Liver (tissue), 8 donors: ENCODE measurements at regions not wholly inside any gene's neighbourhood (a gene's known extent, or its start where the extent isn't known, plus 50 kb on each side); places are given as distances from the start of the nearest gene placed in this dataset.

ENCODE experiments used
- DNase-seq: peaks from one replicate; pipeline ENCODE4 v3.0.0-alpha.2; 2017; ENCODE audit warnings: low spot score
- H3K27ac ChIP-seq, 2 donors: one replicate each; pipeline ENCODE4 v1.7.0; 2013; ENCODE audit warnings: inconsistent platforms in 2 of 2, low read length in 2 of 2, control low read depth in 1 of 2, low read depth in 1 of 2, mild to moderate bottlenecking in 1 of 2
- H3K27me3 ChIP-seq, 4 donors: one replicate each; pipeline versions ENCODE4 v1.6.1 to v1.7.0; 2013; ENCODE audit warnings: low read length in 3 of 4, inconsistent platforms in 1 of 4, mild to moderate bottlenecking in 1 of 4, moderate library complexity in 1 of 4; ENCODE audit not compliant: control insufficient read depth in 4 of 4, insufficient read depth in 4 of 4
- H3K36me3 ChIP-seq, 4 donors: one replicate each; pipeline versions ENCODE4 v1.6.1 to v1.7.0; 2013; ENCODE audit warnings: low read length in 3 of 4, mild to moderate bottlenecking in 3 of 4, low read depth in 1 of 4, moderate library complexity in 1 of 4; ENCODE audit not compliant: control insufficient read depth in 4 of 4, insufficient read depth in 3 of 4
- H3K4me1 ChIP-seq, 4 donors: one replicate each; pipeline versions ENCODE4 v1.6.1 to v1.7.0; 2013; ENCODE audit warnings: low read length in 3 of 4, mild to moderate bottlenecking in 3 of 4, moderate library complexity in 1 of 4; ENCODE audit not compliant: control insufficient read depth in 4 of 4, insufficient read depth in 4 of 4
- H3K4me3 ChIP-seq, 3 donors: one replicate each; pipeline versions ENCODE4 v1.6.1 to v1.7.0; 2013; ENCODE audit warnings: low read length in 3 of 3, control low read depth in 1 of 3, low read depth in 1 of 3, mild to moderate bottlenecking in 1 of 3
- H3K9ac ChIP-seq, 2 donors: one replicate each; pipeline ENCODE4 v1.7.0; 2013; ENCODE audit warnings: low read length in 2 of 2, mild to moderate bottlenecking in 2 of 2, moderate library complexity in 2 of 2, control low read depth in 1 of 2, low read depth in 1 of 2
- H3K9me3 ChIP-seq, 4 donors: one replicate each; pipeline versions ENCODE4 v1.6.1 to v1.7.0; 2013; ENCODE audit warnings: low read length in 3 of 4; ENCODE audit not compliant: control insufficient read depth in 4 of 4
- EGR1 ChIP-seq, 2 donors: IDR thresholded peaks; 2 replicates each; pipeline ENCODE4 v1.6.1; 2016 to 2018; ENCODE audit warnings: antibody characterized with exemption in 2 of 2, low read depth in 2 of 2
- HNF4A ChIP-seq, 2 donors: conservative IDR thresholded peaks; 2 replicates each; pipeline ENCODE4 v1.6.1; 2016; ENCODE audit warnings: antibody characterized with exemption in 2 of 2, mild to moderate bottlenecking in 2 of 2
- HNF4G ChIP-seq: IDR thresholded peaks from 2 replicates; pipeline ENCODE4 v1.6.1; 2016; ENCODE audit warnings: antibody characterized with exemption
- JUND ChIP-seq, 2 donors: IDR thresholded peaks; 2 replicates each; pipeline ENCODE4 v1.6.1; 2016; ENCODE audit warnings: antibody characterized with exemption in 2 of 2
- MAX ChIP-seq: IDR thresholded peaks from 2 replicates; pipeline ENCODE4 v1.6.1; 2016; ENCODE audit warnings: antibody characterized with exemption
- RAD21 ChIP-seq, 2 donors: IDR thresholded peaks; 2 replicates each; pipeline ENCODE4 v1.6.1; 2016; ENCODE audit warnings: antibody characterized with exemption in 2 of 2, mild to moderate bottlenecking in 2 of 2
- RXRA ChIP-seq, 2 donors: IDR thresholded peaks; 2 replicates each; pipeline ENCODE4 v1.6.1; 2017 to 2018; ENCODE audit warnings: antibody characterized with exemption in 2 of 2, mild to moderate bottlenecking in 1 of 2
- SP1 ChIP-seq: IDR thresholded peaks from 2 replicates; pipeline ENCODE4 v1.6.1; 2018; ENCODE audit warnings: antibody characterized with exemption, mild to moderate bottlenecking
- TAF1 ChIP-seq: conservative IDR thresholded peaks from 2 replicates; pipeline ENCODE4 v1.6.1; 2016; ENCODE audit warnings: antibody characterized with exemption, mild to moderate bottlenecking
- YY1 ChIP-seq: IDR thresholded peaks from 2 replicates; pipeline ENCODE4 v1.6.1; 2016; ENCODE audit warnings: antibody characterized with exemption, mild to moderate bottlenecking
- WGBS: extraction: QIAGEN DNeasy Blood & Tissue Kit; methylation state at CpG from one replicate; pipeline ENCODE4 v1.1.7; 2013; 5-methylcytosine and 5-hydroxymethylcytosine counted together
- TF ChIP-seq, protein P1 (sequence below): fragments of 150-350 bp; IDR thresholded peaks from 2 replicates; pipeline ENCODE4 v1.5.1; 2017; ENCODE audit warnings: improper control_type of control experiment, low read depth, low read length; ENCODE audit not compliant: missing input control
- TF ChIP-seq, protein P2 (sequence below): IDR thresholded peaks from 2 replicates; pipeline ENCODE4 v1.6.1; 2016; ENCODE audit warnings: antibody characterized with exemption
- TF ChIP-seq, protein P3 (sequence below): IDR thresholded peaks from 2 replicates; pipeline ENCODE4 v1.6.1; 2016; ENCODE audit warnings: antibody characterized with exemption, mild to moderate bottlenecking
- donor health status: healthy.
- donor health status: healthy.
- donor health status: healthy.
- donor health status: healthy.
- donor health status: healthy.

DNA sequence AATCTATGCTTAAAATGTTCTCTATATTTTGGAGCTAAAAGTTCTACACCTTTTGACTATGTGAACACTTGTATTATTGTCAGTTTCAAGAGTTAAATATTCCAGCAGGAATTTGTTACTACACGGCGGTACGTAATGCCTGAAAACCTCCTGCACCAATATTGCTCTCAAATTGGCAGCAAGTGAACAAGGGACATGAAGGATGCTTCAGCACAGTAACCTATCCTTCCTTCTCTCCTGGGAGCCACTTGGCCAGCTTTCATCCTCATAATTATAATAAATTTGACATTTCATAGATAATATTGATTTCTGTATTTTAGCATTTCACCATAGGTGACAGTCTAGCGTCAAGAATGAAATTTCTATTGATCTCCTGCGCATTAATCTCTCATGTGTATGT lies 197.6 kb downstream of the NR4A2 start (continued):
- TF ChIP-seq, protein P1, sequence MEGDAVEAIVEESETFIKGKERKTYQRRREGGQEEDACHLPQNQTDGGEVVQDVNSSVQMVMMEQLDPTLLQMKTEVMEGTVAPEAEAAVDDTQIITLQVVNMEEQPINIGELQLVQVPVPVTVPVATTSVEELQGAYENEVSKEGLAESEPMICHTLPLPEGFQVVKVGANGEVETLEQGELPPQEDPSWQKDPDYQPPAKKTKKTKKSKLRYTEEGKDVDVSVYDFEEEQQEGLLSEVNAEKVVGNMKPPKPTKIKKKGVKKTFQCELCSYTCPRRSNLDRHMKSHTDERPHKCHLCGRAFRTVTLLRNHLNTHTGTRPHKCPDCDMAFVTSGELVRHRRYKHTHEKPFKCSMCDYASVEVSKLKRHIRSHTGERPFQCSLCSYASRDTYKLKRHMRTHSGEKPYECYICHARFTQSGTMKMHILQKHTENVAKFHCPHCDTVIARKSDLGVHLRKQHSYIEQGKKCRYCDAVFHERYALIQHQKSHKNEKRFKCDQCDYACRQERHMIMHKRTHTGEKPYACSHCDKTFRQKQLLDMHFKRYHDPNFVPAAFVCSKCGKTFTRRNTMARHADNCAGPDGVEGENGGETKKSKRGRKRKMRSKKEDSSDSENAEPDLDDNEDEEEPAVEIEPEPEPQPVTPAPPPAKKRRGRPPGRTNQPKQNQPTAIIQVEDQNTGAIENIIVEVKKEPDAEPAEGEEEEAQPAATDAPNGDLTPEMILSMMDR, result no peak
- TF ChIP-seq SP1 (no peak), TAF1 (no peak), EGR1 (IDR thresholded peaks at IDR 0.05; ENCODE audit: low read depth in 2 of 2) (no peak)

GRCh38 chr2:156132941-156133340 lies 199.6 kb downstream of the NR4A2 start:
- no peaks in the 10 kb centered on the region for H3K36me3 ChIP-seq
- no peak overlapping the region for H3K9ac ChIP-seq
- TF ChIP-seq TAF1 (no peak), RXRA (IDR thresholded peaks at IDR 0.05) (no peak), HNF4A (conservative IDR thresholded peaks at IDR 0.05) (no peak), HNF4G (no peak), MAX (no peak), JUND (IDR thresholded peaks at IDR 0.05) (no peak)
- TF ChIP-seq, protein P2, sequence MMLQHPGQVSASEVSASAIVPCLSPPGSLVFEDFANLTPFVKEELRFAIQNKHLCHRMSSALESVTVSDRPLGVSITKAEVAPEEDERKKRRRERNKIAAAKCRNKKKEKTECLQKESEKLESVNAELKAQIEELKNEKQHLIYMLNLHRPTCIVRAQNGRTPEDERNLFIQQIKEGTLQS, result no peak
- TF ChIP-seq, protein P3, sequence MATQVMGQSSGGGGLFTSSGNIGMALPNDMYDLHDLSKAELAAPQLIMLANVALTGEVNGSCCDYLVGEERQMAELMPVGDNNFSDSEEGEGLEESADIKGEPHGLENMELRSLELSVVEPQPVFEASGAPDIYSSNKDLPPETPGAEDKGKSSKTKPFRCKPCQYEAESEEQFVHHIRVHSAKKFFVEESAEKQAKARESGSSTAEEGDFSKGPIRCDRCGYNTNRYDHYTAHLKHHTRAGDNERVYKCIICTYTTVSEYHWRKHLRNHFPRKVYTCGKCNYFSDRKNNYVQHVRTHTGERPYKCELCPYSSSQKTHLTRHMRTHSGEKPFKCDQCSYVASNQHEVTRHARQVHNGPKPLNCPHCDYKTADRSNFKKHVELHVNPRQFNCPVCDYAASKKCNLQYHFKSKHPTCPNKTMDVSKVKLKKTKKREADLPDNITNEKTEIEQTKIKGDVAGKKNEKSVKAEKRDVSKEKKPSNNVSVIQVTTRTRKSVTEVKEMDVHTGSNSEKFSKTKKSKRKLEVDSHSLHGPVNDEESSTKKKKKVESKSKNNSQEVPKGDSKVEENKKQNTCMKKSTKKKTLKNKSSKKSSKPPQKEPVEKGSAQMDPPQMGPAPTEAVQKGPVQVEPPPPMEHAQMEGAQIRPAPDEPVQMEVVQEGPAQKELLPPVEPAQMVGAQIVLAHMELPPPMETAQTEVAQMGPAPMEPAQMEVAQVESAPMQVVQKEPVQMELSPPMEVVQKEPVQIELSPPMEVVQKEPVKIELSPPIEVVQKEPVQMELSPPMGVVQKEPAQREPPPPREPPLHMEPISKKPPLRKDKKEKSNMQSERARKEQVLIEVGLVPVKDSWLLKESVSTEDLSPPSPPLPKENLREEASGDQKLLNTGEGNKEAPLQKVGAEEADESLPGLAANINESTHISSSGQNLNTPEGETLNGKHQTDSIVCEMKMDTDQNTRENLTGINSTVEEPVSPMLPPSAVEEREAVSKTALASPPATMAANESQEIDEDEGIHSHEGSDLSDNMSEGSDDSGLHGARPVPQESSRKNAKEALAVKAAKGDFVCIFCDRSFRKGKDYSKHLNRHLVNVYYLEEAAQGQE, result no peak
- no peaks in the 10 kb centered on the region for H3K27me3 ChIP-seq
- DNase-seq, result no peak
- H3K4me1 ChIP-seq, result no peaks in the 10 kb centered on the region
- no peak overlapping the region for H3K27ac ChIP-seq
- H3K9me3 ChIP-seq, result no peaks in the 10 kb centered on the region
- 74% methylated on average over 1 of the region's 1 CpG for WGBS
- no peak overlapping the region for H3K4me3 ChIP-seq

GRCh38 chr2:156132130-156132529 lies 200.4 kb downstream of the NR4A2 start:
- Histone ChIP-seq H3K27me3 (no peaks in the 10 kb centered on the region), H3K9ac (no peak overlapping the region), H3K9me3 (no peaks in the 10 kb centered on the region), H3K4me1 (no peaks in the 10 kb centered on the region), H3K27ac (no peak overlapping the region), H3K36me3 (no peaks in the 10 kb centered on the region), H3K4me3 (no peak overlapping the region)
- 95% methylated on average over 2 of the region's 2 CpGs for WGBS
- TF ChIP-seq TAF1 (no peak), SP1 (no peak), RXRA (IDR thresholded peaks at IDR 0.05) (no peak)
- no peak for DNase-seq

DNA sequence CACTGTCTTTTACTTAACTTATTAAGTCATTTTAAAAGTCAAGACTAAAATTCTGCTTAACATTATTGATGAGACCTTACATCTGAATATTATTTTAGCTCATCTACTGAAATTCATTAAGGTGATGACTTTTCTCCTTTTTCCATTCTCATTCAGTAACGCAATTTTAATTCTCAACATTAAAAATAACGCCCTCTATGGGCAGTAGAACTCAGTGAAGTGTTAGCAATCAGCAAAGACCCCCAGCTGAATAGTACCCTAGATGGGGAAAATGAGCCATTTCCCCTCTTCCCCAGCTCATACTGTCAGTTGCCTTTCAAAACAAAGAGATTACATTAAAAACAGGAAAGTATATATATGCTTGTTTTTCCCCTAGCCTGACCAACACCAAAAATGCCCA lies 203.3 kb downstream of the NR4A2 start:
- Histone ChIP-seq H3K4me3 (no peak overlapping the region), H3K9me3 (no peaks in the 10 kb centered on the region), H3K27me3 (no peaks in the 10 kb centered on the region), H3K4me1 (no peaks in the 10 kb centered on the region), H3K36me3 (no peaks in the 10 kb centered on the region), H3K27ac (no peak overlapping the region), H3K9ac (no peak overlapping the region)
- TF ChIP-seq YY1 (no peak), RAD21 (IDR thresholded peaks at IDR 0.05) (no peak), JUND (IDR thresholded peaks at IDR 0.05) (no peak), HNF4G (no peak), SP1 (no peak)
- TF ChIP-seq, protein P2, result no peak
- DNase-seq, result no peak
- 64% methylated on average over 2 of the region's 2 CpGs for WGBS
